ENCODE measurements at regions not wholly inside any gene's neighbourhood (a gene's known extent, or its start where the extent isn't known, plus 50 kb on each side); places are given as distances from the start of the nearest gene placed in this dataset.
A peak's percentile ranks its signal among the peaks of the same experiment; 100 is the strongest.

DNA sequence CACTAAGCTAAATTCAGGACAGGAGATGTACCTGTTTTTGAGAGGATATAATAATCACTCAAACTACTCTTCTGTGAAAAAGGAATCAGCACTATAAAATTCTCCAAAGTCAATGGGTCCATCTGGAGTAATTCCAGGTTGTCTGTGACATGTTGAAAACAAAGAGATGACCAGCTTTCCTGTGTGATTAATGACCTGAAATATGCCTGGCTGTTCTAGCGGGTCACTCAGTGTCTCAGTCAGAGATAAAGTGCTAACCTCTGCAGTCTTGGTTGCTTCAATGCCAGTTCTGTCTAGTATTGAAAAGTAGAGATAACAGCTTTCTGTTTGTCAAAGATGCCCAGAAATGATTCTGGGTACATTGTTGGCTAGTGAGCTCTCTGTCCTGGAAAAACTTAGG, 722.6 kb upstream of the TENM4 start:
- in situ Hi-C loops (cut with MboI; ENCODE audit: low pct_unique_long_range_greater_than_20kb, low sequenced_read_pairs, unreplicated experiment), result loop anchor here (25.0 kb wide), 1 partner anchor 451 kb away; no protein-coding TSS in a partner anchor
- no peak for DNase-seq (ENCODE audit: low spot score)

DNA sequence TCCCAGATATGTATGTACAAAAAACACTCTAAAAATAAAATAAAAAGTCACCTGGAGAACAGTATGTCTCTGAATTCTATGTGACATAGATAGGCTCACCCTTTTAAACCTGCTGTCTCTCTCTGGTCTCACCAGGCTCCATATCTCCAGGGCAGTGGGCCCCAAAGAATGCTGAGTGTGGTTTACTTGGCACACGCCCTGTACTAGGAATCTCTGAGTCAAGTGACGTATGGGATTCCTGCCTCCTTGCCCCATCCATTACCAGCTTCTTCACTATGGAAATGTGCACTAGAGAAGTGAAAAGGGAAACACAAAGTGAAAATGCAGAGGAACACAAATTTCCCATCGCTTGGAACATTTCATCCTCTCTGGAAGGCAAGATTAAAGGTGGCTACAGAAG, 722.2 kb upstream of the TENM4 start:
- no peak for DNase-seq (ENCODE audit: low spot score)
- no peak for TF ChIP-seq CTCF (IDR thresholded peaks at IDR 0.05; ENCODE audit: extremely low read depth, insufficient read depth, missing control alignments)
- in situ Hi-C loops (cut with MboI; ENCODE audit: low pct_unique_long_range_greater_than_20kb, low sequenced_read_pairs, unreplicated experiment), result loop anchor here (25.0 kb wide), 1 partner anchor 451 kb away; no protein-coding TSS in a partner anchor

More for the DNA sequence above, 722.6 kb upstream of the TENM4 start:
- no peak for TF ChIP-seq CTCF (IDR thresholded peaks at IDR 0.05; ENCODE audit: extremely low read depth, insufficient read depth, missing control alignments)

- in situ Hi-C loops (cut with MboI; ENCODE audit: low pct_unique_long_range_greater_than_20kb, low sequenced_read_pairs, unreplicated experiment), result loop anchor here (25.0 kb wide), 1 partner anchor 450 kb away; no protein-coding TSS in a partner anchor
- TF ChIP-seq CTCF (IDR thresholded peaks at IDR 0.05; ENCODE audit: extremely low read depth, insufficient read depth, missing control alignments), result no peak
- DNase-seq (ENCODE audit: low spot score), result no peak
Measured at GRCh38 chr11:80162387-80162786, 721.6 kb upstream of the TENM4 start.

DNA sequence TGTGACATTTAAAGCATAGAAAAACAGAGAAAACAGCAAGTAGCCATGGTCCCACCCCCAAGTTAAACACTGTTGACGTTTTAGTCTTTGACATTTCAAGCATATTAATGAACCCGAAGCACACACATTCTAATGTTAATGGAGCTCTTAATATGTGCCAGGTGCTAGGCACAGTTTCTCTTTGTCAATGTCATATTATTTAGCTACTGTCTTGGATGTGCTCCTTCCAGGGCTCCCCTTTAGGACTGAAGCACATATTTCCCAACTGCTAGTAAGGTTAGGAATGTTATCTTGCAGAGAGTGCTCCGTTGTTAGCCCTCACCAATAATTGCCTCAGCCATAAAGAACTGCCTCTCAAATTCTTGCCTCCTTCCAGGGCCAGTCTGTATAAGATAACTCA, 716.6 kb upstream of the TENM4 start:
- TF ChIP-seq CTCF (IDR thresholded peaks at IDR 0.05; ENCODE audit: extremely low read depth, insufficient read depth, missing control alignments), result no peak
- in situ Hi-C loops (cut with MboI; ENCODE audit: low pct_unique_long_range_greater_than_20kb, low sequenced_read_pairs, unreplicated experiment), result loop anchor here (25.0 kb wide), 1 partner anchor 445 kb away; no protein-coding TSS in a partner anchor
- no peak for DNase-seq (ENCODE audit: low spot score)

DNA sequence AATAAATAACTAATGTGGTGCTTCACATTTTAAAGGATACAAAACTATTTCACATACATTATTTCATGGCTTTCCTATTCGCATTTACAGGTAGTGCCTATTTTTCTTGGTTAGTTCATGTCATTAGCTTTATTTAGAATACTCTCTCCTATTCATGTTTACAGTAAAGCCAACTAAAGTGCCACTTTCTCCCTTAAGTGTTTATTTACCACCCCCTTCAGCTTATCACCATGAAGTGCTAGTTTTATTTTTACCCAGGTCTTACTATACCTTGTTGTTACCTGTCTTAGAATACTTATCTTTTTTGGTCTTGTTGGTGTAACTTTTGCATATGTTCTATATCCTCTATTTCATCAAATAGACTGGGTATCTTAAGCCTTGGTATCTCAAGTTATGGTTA, 715.2 kb upstream of the TENM4 start:
- DNase-seq (ENCODE audit: low spot score), result no peak
- TF ChIP-seq CTCF (IDR thresholded peaks at IDR 0.05; ENCODE audit: extremely low read depth, insufficient read depth, missing control alignments), result no peak
- in situ Hi-C loops (cut with MboI; ENCODE audit: low pct_unique_long_range_greater_than_20kb, low sequenced_read_pairs, unreplicated experiment), result loop anchor here (25.0 kb wide), 1 partner anchor 444 kb away; no protein-coding TSS in a partner anchor

- DNase-seq (ENCODE audit: low spot score), result peak; percentile 15
- in situ Hi-C loops (cut with MboI; ENCODE audit: low pct_unique_long_range_greater_than_20kb, low sequenced_read_pairs, unreplicated experiment), result loop anchor here (25.0 kb wide), 1 partner anchor 443 kb away; no protein-coding TSS in a partner anchor
Measured at GRCh38 chr11:80155412-80156017, 714.7 kb upstream of the TENM4 start.

More at GRCh38 chr11:80155412-80156017, 714.7 kb upstream of the TENM4 start:
- peak; percentile 50 for TF ChIP-seq CTCF (IDR thresholded peaks at IDR 0.05; ENCODE audit: extremely low read depth, insufficient read depth, missing control alignments)

Data from GM13977 (cell line).